ENCODE measurements at regions not wholly inside any gene's neighbourhood (a gene's known extent, or its start where the extent isn't known, plus 50 kb on each side); places are given as distances from the start of the nearest gene placed in this dataset.
"Not testable (repeated sequence)": the region's sequence is repeated elsewhere in the genome, so short reads cannot be mapped to it uniquely, and the experiment has no call there.

DNA sequence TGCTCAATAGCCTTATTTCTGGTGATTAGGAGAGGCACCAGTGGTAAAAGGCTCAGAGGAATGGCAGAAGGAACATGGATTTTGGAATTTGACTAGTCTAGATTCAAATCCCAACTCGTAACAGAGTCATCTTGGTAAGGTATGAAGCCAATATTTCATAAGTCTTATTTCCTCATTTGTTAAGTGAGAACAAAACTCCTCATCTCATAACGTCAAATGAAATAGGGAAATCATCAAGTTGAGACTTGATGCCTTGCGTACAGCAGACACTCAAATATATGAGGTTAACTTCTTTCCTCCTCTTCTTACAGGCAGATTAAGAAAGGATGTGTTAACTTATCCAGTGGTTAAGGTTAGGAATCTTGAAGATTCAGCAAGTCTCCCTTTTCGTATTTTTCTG, 189.2 kb downstream of the DLEU7 start:
- no peak overlapping the region for H3K27ac ChIP-seq (ENCODE audit: low read depth, low read length, poor library complexity, severe bottlenecking)
- DNase-seq (ENCODE audit: low spot score), result no peak
- no TSS peak for BruUV-seq (replicated peaks)
- no peaks in the 10 kb centered on the region for H3K36me3 ChIP-seq (ENCODE audit: insufficient read depth, low read length, poor library complexity, severe bottlenecking)
- CTCF ChIA-PET, result no interaction called here
- intact Hi-C loops (cut with micrococcal nuclease; ENCODE audit: unreplicated experiment), result no loop called here
- H3K9me3 ChIP-seq (ENCODE audit: low read depth, low read length, poor library complexity, severe bottlenecking), result no peaks in the 10 kb centered on the region
- TF ChIP-seq EZH2 (IDR thresholded peaks at IDR 0.05; ENCODE audit: borderline replicate concordance, low read depth, low read length, poor library complexity, severe bottlenecking) (no peak), CTCF (conservative IDR thresholded peaks at IDR 0.05; ENCODE audit: low read depth, low read length) (no peak)
- H3K27me3 ChIP-seq (replicated peaks; ENCODE audit: insufficient read depth, low read depth, low read length, poor library complexity), result peaks cover 5% of the 10 kb centered on the region
- H3K4me1 ChIP-seq (ENCODE audit: insufficient read depth, low read length, poor library complexity, severe bottlenecking), result no peaks in the 10 kb centered on the region
- POLR2A ChIA-PET (ENCODE audit: low non-redundant PET), result no interaction called here
- no peak overlapping the region for H3K4me3 ChIP-seq (ENCODE audit: low read depth, low read length, poor library complexity, severe bottlenecking)

- H3K27ac ChIP-seq (ENCODE audit: low read depth, low read length, poor library complexity, severe bottlenecking); H3K9me3 ChIP-seq (ENCODE audit: low read depth, low read length, poor library complexity, severe bottlenecking); H3K4me1 ChIP-seq (ENCODE audit: insufficient read depth, low read length, poor library complexity, severe bottlenecking); H3K4me3 ChIP-seq (ENCODE audit: low read depth, low read length, poor library complexity, severe bottlenecking); DNase-seq (ENCODE audit: low spot score); BruUV-seq (replicated peaks); CTCF ChIA-PET; intact Hi-C loops (cut with micrococcal nuclease; ENCODE audit: unreplicated experiment); H3K27me3 ChIP-seq (replicated peaks; ENCODE audit: insufficient read depth, low read depth, low read length, poor library complexity); POLR2A ChIA-PET (ENCODE audit: low non-redundant PET); H3K36me3 ChIP-seq (ENCODE audit: insufficient read depth, low read length, poor library complexity, severe bottlenecking): not testable (repeated sequence)
These were observed 181.6 kb downstream of the DLEU7 start for GRCh38 chr13:50661881-50662280.

- no peaks in the 10 kb centered on the region for H3K27me3 ChIP-seq (replicated peaks; ENCODE audit: insufficient read depth, low read depth, low read length, poor library complexity)
- H3K4me1 ChIP-seq (ENCODE audit: insufficient read depth, low read length, poor library complexity, severe bottlenecking), result no peaks in the 10 kb centered on the region
- no peaks in the 10 kb centered on the region for H3K36me3 ChIP-seq (ENCODE audit: insufficient read depth, low read length, poor library complexity, severe bottlenecking)
- no peaks in the 10 kb centered on the region for H3K9me3 ChIP-seq (ENCODE audit: low read depth, low read length, poor library complexity, severe bottlenecking)
- POLR2A ChIA-PET (ENCODE audit: low non-redundant PET), result no interaction called here
- BruUV-seq (replicated peaks), result no TSS peak
- no peak for DNase-seq (ENCODE audit: low spot score)
- CTCF ChIA-PET, result no interaction called here
- no peak overlapping the region for H3K27ac ChIP-seq (ENCODE audit: low read depth, low read length, poor library complexity, severe bottlenecking)
- no peak for TF ChIP-seq CTCF (conservative IDR thresholded peaks at IDR 0.05; ENCODE audit: low read depth, low read length)
- no peak overlapping the region for H3K4me3 ChIP-seq (ENCODE audit: low read depth, low read length, poor library complexity, severe bottlenecking)
- intact Hi-C loops (cut with micrococcal nuclease; ENCODE audit: unreplicated experiment), result no loop called here
These were observed 178.5 kb downstream of the DLEU7 start for GRCh38 chr13:50664951-50665350.

GRCh38 chr13:50668049-50668448, 175.4 kb downstream of the DLEU7 start:
- intact Hi-C loops (cut with micrococcal nuclease; ENCODE audit: unreplicated experiment), result no loop called here
- Histone ChIP-seq H3K36me3 (ENCODE audit: insufficient read depth, low read length, poor library complexity, severe bottlenecking) (no peaks in the 10 kb centered on the region), H3K4me3 (ENCODE audit: low read depth, low read length, poor library complexity, severe bottlenecking) (no peak overlapping the region), H3K27ac (ENCODE audit: low read depth, low read length, poor library complexity, severe bottlenecking) (no peak overlapping the region), H3K9me3 (ENCODE audit: low read depth, low read length, poor library complexity, severe bottlenecking) (no peaks in the 10 kb centered on the region), H3K27me3 (replicated peaks; ENCODE audit: insufficient read depth, low read depth, low read length, poor library complexity) (no peaks in the 10 kb centered on the region), H3K4me1 (ENCODE audit: insufficient read depth, low read length, poor library complexity, severe bottlenecking) (no peaks in the 10 kb centered on the region)
- TF ChIP-seq EZH2 (IDR thresholded peaks at IDR 0.05; ENCODE audit: borderline replicate concordance, low read depth, low read length, poor library complexity, severe bottlenecking), result no peak
- TF ChIP-seq CTCF (conservative IDR thresholded peaks at IDR 0.05; ENCODE audit: low read depth, low read length), result no peak
- BruUV-seq (replicated peaks), result no TSS peak
- ChIA-PET CTCF (no interaction called here), POLR2A (ENCODE audit: low non-redundant PET) (no interaction called here)
- no peak for DNase-seq (ENCODE audit: low spot score)
